H1 (cell line): ENCODE measurements at regions not wholly inside any gene's neighbourhood (a gene's known extent, or its start where the extent isn't known, plus 50 kb on each side); places are given as distances from the start of the nearest gene placed in this dataset.

ENCODE experiments used
- CTCF ChIA-PET: fragments of 300-600 bp; sonication (Branson Sonifier 250); formaldehyde crosslinking; loops from one replicate; lab custom pipeline; 2021; ENCODE audit not compliant: partially characterized antibody; lab: Charles Lee
- POLR2A ChIA-PET: fragments of 300-600 bp; sonication (Branson Sonifier 250); formaldehyde crosslinking; loops from one replicate; lab custom pipeline; 2021; ENCODE audit warnings: inconsistent platforms; ENCODE audit not compliant: partially characterized antibody; lab: Charles Lee
- DNase-seq, 2 experiments: peaks; one replicate each; pipeline versions ENCODE4 v3.0.0 to v3.0.0-alpha.2; 2010 to 2022; ENCODE audit warnings: low spot score in 2 of 2, low read depth in 1 of 2, mixed read lengths in 1 of 2
- FAIRE-seq: peaks from 2 replicates; lab custom pipeline; 2011; peaks lifted over from hg19 to GRCh38; lab: Jason Lieb, UNC
- H2AFZ ChIP-seq: 2 replicates; pipeline ENCODE4 v1.8.1; 2012; ENCODE audit warnings: low read length, inconsistent platforms
- H2AK5ac ChIP-seq: 2 replicates; pipeline ENCODE4 v1.6.1; 2013; ENCODE audit warnings: low read depth, low read length
- H2BK120ac ChIP-seq: replicated peaks from 2 replicates; pipeline ENCODE3; 2013; ENCODE audit warnings: low read depth, low read length, inconsistent platforms
- H2BK12ac ChIP-seq: 2 replicates; pipeline ENCODE4 v1.6.1; 2013; ENCODE audit warnings: low read depth, low read length
- H2BK15ac ChIP-seq: 2 replicates; pipeline ENCODE4 v1.6.1; 2013; ENCODE audit warnings: low read length
- H2BK20ac ChIP-seq: 2 replicates; pipeline ENCODE4 v1.6.1; 2013; ENCODE audit warnings: low read length
- H2BK5ac ChIP-seq: 2 replicates; pipeline ENCODE4 v1.6.1; 2013; ENCODE audit warnings: low read depth, low read length
- H3K14ac ChIP-seq: 2 replicates; pipeline ENCODE4 v1.6.1; 2013; ENCODE audit warnings: inconsistent platforms; ENCODE audit not compliant: insufficient read length
- H3K18ac ChIP-seq: 2 replicates; pipeline ENCODE4 v1.6.1; 2013; ENCODE audit warnings: low read length; ENCODE audit errors: extremely low read depth
- H3K23ac ChIP-seq: 2 replicates; pipeline ENCODE4 v1.6.1; 2013; ENCODE audit warnings: inconsistent platforms; ENCODE audit not compliant: insufficient read length
- H3K23me2 ChIP-seq: 2 replicates; pipeline ENCODE4 v1.6.1; 2013; ENCODE audit warnings: low read depth, low read length
- H3K27ac ChIP-seq: 2 replicates; pipeline ENCODE4 v1.6.1; 2011; ENCODE audit warnings: low read depth, low read length, inconsistent platforms
- H3K27me3 ChIP-seq, 4 experiments: replicated peaks in 1 of 4; 1 replicate in 1 of 4; 2 replicates in 3 of 4; pipeline versions ENCODE4 v1.6.1 to v1.8.1; 2011 to 2013; ENCODE audit warnings: low read length in 3 of 4, mild to moderate bottlenecking in 3 of 4, inconsistent platforms in 2 of 4, mixed read lengths in 2 of 4, moderate library complexity in 1 of 4; ENCODE audit not compliant: control insufficient read depth in 3 of 4, insufficient read depth in 3 of 4; ENCODE audit errors: extremely low read depth in 1 of 4
- H3K36me3 ChIP-seq, 4 experiments: 2 replicates each; pipeline versions ENCODE4 v1.6.1 to v1.8.1; 2011 to 2013; ENCODE audit warnings: mild to moderate bottlenecking in 4 of 4, low read length in 3 of 4, moderate library complexity in 2 of 4, control low read depth in 1 of 4, inconsistent platforms in 1 of 4; ENCODE audit not compliant: insufficient read depth in 4 of 4, control insufficient read depth in 2 of 4
- H3K4ac ChIP-seq: replicated peaks from 2 replicates; pipeline ENCODE3; 2013; ENCODE audit warnings: low read length, low read depth, mixed read lengths, inconsistent platforms; ENCODE audit not compliant: insufficient read length
- H3K4me1 ChIP-seq, 4 experiments: replicated peaks in 1 of 4; 1 replicate in 1 of 4; 2 replicates in 3 of 4; pipeline versions ENCODE4 v1.6.1 to v1.8.1; 2011 to 2013; ENCODE audit warnings: low read length in 3 of 4, inconsistent platforms in 2 of 4, mixed read lengths in 1 of 4; ENCODE audit not compliant: insufficient read depth in 4 of 4, control insufficient read depth in 3 of 4
- H3K4me2 ChIP-seq, 2 experiments: 2 replicates each; pipeline versions ENCODE4 v1.6.1 to v1.8.1; 2011 to 2013; ENCODE audit warnings: low read depth in 2 of 2, low read length in 2 of 2, control low read depth in 1 of 2, inconsistent platforms in 1 of 2, mild to moderate bottlenecking in 1 of 2; ENCODE audit not compliant: insufficient read depth in 1 of 2
- H3K4me3 ChIP-seq, 4 experiments: fragments of 200-600, 300-600 bp in 1 of 4; sonication (generic), shearing (Covaris generic), sonication (Bioruptor Twin) in 1 of 4; 2 replicates each; pipeline versions ENCODE4 v1.5.1 to v1.8.1; 2011 to 2016; ENCODE audit warnings: low read length in 4 of 4, low read depth in 3 of 4, control low read depth in 2 of 4, inconsistent platforms in 2 of 4, mild to moderate bottlenecking in 2 of 4, mixed read lengths in 1 of 4, moderate library complexity in 1 of 4; ENCODE audit not compliant: insufficient read depth in 2 of 4; ENCODE audit errors: extremely low read depth in 1 of 4
- H3K56ac ChIP-seq: replicated peaks from 2 replicates; pipeline ENCODE3; 2013; ENCODE audit warnings: low read depth, mild to moderate bottlenecking, mixed read lengths, low read length, inconsistent platforms; ENCODE audit not compliant: insufficient read length
- H3K79me1 ChIP-seq: 2 replicates; pipeline ENCODE4 v1.6.1; 2013; ENCODE audit warnings: low read depth, low read length, control low read depth
- H3K79me2 ChIP-seq, 2 experiments: 2 replicates each; pipeline versions ENCODE4 v1.6.1 to v1.8.1; 2012 to 2013; ENCODE audit warnings: low read length in 2 of 2, mild to moderate bottlenecking in 2 of 2, inconsistent platforms in 1 of 2; ENCODE audit not compliant: insufficient read depth in 2 of 2, control insufficient read depth in 1 of 2
- H3K9ac ChIP-seq, 4 experiments: replicated peaks in 1 of 4; 1 replicate in 1 of 4; 2 replicates in 3 of 4; pipeline versions ENCODE4 v1.6.1 to v1.8.1; 2011 to 2013; ENCODE audit warnings: low read depth in 3 of 4, low read length in 3 of 4, control low read depth in 2 of 4, mild to moderate bottlenecking in 2 of 4, moderate library complexity in 2 of 4, inconsistent platforms in 1 of 4; ENCODE audit errors: extremely low read depth in 1 of 4
- H3K9me3 ChIP-seq, 2 experiments: 2 replicates each; pipeline versions ENCODE4 v1.6.1 to v1.8.1; 2012 to 2013; ENCODE audit warnings: mild to moderate bottlenecking in 2 of 2, moderate library complexity in 2 of 2, control low read depth in 1 of 2, inconsistent platforms in 1 of 2, low read depth in 1 of 2, low read length in 1 of 2, mixed read lengths in 1 of 2; ENCODE audit not compliant: insufficient read depth in 2 of 2
- H4K20me1 ChIP-seq, 2 experiments: replicated peaks in 1 of 2; 2 replicates each; pipeline versions ENCODE3 to v1.8.1; 2011 to 2013; ENCODE audit warnings: inconsistent platforms in 2 of 2, low read length in 2 of 2, mild to moderate bottlenecking in 1 of 2; ENCODE audit not compliant: insufficient read depth in 2 of 2, control insufficient read depth in 1 of 2
- H4K5ac ChIP-seq: 2 replicates; pipeline ENCODE4 v1.6.1; 2013; ENCODE audit warnings: low read length, low read depth, mixed read lengths, inconsistent platforms; ENCODE audit not compliant: insufficient read length
- H4K8ac ChIP-seq: 2 replicates; pipeline ENCODE4 v1.8.0; 2013; ENCODE audit warnings: mild to moderate bottlenecking, moderate library complexity, low read length, inconsistent platforms; ENCODE audit not compliant: insufficient read depth; ENCODE audit errors: extremely low read depth
- H4K91ac ChIP-seq: replicated peaks from 2 replicates; pipeline ENCODE3; 2013; ENCODE audit warnings: low read length, mixed read lengths, inconsistent platforms; ENCODE audit not compliant: insufficient read length
- ATF2 ChIP-seq: IDR thresholded peaks from 2 replicates; pipeline ENCODE4 v1.6.1; 2012; ENCODE audit warnings: low read length, inconsistent platforms
- BACH1 ChIP-seq: IDR thresholded peaks from 2 replicates; pipeline ENCODE4 v1.6.1; 2012; ENCODE audit warnings: low read length, improper control_type of control experiment
- CBX5 ChIP-seq: fragments of 300-800, 300-1000 bp; sonication (generic); IDR thresholded peaks from 2 replicates; pipeline ENCODE4 v1.7.1; 2016; ENCODE audit warnings: antibody characterized with exemption, low read length, low read depth
- CHD1 ChIP-seq: IDR thresholded peaks from 2 replicates; pipeline ENCODE4 v1.6.1; 2012; ENCODE audit warnings: low read depth, low read length, improper control_type of control experiment
- CREB1 ChIP-seq: IDR thresholded peaks from 2 replicates; pipeline ENCODE4 v1.6.1; 2012; ENCODE audit warnings: inconsistent platforms
- CTBP2 ChIP-seq: IDR thresholded peaks from 2 replicates; pipeline ENCODE4 v1.7.0; 2011; ENCODE audit warnings: borderline replicate concordance, mild to moderate bottlenecking, moderate library complexity, mixed read lengths, low read length; ENCODE audit not compliant: insufficient read depth, insufficient read length
- EP300 ChIP-seq, 2 experiments: IDR thresholded peaks; 1 replicate in 1 of 2; 2 replicates in 1 of 2; pipeline ENCODE4 v1.6.1; 2011 to 2012; ENCODE audit warnings: low read depth in 2 of 2, low read length in 2 of 2, mild to moderate bottlenecking in 2 of 2, borderline replicate concordance in 1 of 2, inconsistent platforms in 1 of 2, moderate library complexity in 1 of 2
- HDAC2 ChIP-seq, 2 experiments: fragments of 300-600 bp in 1 of 2; sonication (generic) in 1 of 2; IDR thresholded peaks; 2 replicates each; pipeline ENCODE4 v1.6.1; 2011 to 2012; ENCODE audit warnings: low read depth in 2 of 2, low read length in 2 of 2, mild to moderate bottlenecking in 2 of 2, moderate library complexity in 2 of 2, borderline replicate concordance in 1 of 2, inconsistent platforms in 1 of 2
- POLR2A ChIP-seq, 2 experiments: IDR thresholded peaks; 1 replicate in 1 of 2; 2 replicates in 1 of 2; pipeline ENCODE4 v1.6.1; 2011; ENCODE audit warnings: low read depth in 2 of 2, low read length in 2 of 2, mild to moderate bottlenecking in 2 of 2; ENCODE audit errors: control extremely low read depth in 1 of 2
- POU5F1 ChIP-seq: IDR thresholded peaks from 2 replicates; pipeline ENCODE4 v1.6.1; 2011; ENCODE audit warnings: low read depth, mild to moderate bottlenecking, low read length, moderate library complexity
- TAF1 ChIP-seq: IDR thresholded peaks from 2 replicates; pipeline ENCODE4 v1.6.1; 2011; ENCODE audit warnings: mild to moderate bottlenecking, low read depth, low read length
- YY1 ChIP-seq: IDR thresholded peaks from 2 replicates; pipeline ENCODE4 v1.6.1; 2011; ENCODE audit warnings: low read depth, mild to moderate bottlenecking, low read length
- whole genome bisulfite sequencing, 2 experiments: shearing (Covaris generic) in 1 of 2; methylation state at CpG; one replicate each; pipeline versions ENCODE4 v1.1.6 to v1.1.7; 2013 to 2015; ENCODE audit warnings: low lambda C conversion rate in 2 of 2, mixed read lengths in 2 of 2, inconsistent platforms in 1 of 2, low coverage in 1 of 2, missing lambda C conversion rate in 1 of 2; ENCODE audit not compliant: insufficient replicate concordance in 2 of 2, insufficient coverage in 1 of 2, insufficient read length in 1 of 2; ENCODE audit errors: extremely low coverage in 1 of 2, missing lambda C conversion rate in 1 of 2; 5-methylcytosine and 5-hydroxymethylcytosine counted together

DNA sequence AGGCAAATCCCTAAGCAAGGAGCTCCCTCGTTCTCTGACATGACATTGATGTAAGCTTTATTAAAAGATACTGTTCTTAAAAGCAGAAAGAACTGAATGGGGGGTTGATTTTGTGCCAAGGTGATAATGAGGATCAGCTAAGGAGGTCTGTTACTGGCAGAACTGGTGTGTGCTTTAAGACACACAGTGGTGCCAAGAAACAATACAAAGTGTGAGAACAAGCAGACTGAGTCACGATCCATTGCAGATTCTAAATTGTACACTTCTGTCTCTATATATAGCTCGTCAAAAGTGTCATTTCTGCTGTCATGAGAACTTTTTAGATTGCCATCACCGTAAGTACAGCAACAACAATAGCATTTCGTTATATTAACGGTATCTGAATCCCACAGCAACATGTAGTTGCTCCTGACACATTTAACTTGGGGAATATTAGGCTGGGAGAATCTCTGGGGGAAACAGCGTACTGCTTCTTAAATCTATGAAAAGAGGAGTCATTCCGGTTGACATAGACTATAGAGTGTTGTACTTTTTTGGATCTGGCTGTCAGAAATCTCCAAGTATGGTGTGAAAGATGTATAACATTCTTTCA lies 151.3 kb upstream of the PRKD1 start:
- Histone ChIP-seq H3K4ac (no peak overlapping the region), H3K14ac (no peak overlapping the region), H2BK15ac (no peak overlapping the region), H3K23ac (no peak overlapping the region), H3K36me3 (no peaks in the 10 kb centered on the region), H3K4me3 (no peak overlapping the region), H2BK5ac (no peak overlapping the region), H2BK12ac (no peak overlapping the region), H4K91ac (no peak overlapping the region), H2AFZ (no peak overlapping the region), H4K5ac (no peak overlapping the region), H3K23me2 (no peaks in the 10 kb centered on the region), H4K8ac (no peak overlapping the region), H3K9me3 (no peaks in the 10 kb centered on the region), H2AK5ac (no peak overlapping the region), H4K20me1 (no peaks in the 10 kb centered on the region), H3K18ac (no peak overlapping the region), H3K56ac (no peak overlapping the region), H3K4me1 (no peaks in the 10 kb centered on the region; a peak in 1 of 7 replicates)
- FAIRE-seq, result no peak
- CTCF ChIA-PET, result no interaction called here
- TF ChIP-seq CBX5, result no peak
- TF ChIP-seq EP300 (IDR thresholded peaks at IDR 0.05; ENCODE audit: borderline replicate concordance in 1 of 2, low read depth in 2 of 2, low read length in 2 of 2), result no peak
- TF ChIP-seq BACH1, result no peak
- no peak for TF ChIP-seq CREB1
- TF ChIP-seq YY1, result no peak
- TF ChIP-seq CTBP2, result no peak
- TF ChIP-seq POU5F1, result no peak
- TF ChIP-seq CHD1, result no peak
- TF ChIP-seq POLR2A (IDR thresholded peaks at IDR 0.05; ENCODE audit: control extremely low read depth in 1 of 2, low read depth in 2 of 2, low read length in 2 of 2), result no peak
- TF ChIP-seq ATF2, result no peak
- TF ChIP-seq TAF1, result no peak
- TF ChIP-seq HDAC2 (IDR thresholded peaks at IDR 0.05; ENCODE audit: borderline replicate concordance in 1 of 2, low read depth in 2 of 2, low read length in 2 of 2), result no peak
- TF ChIP-seq, all 59 proteins: peak for 0
- POLR2A ChIA-PET, result no interaction called here
- Histone ChIP-seq H3K27me3 (no peaks in the 10 kb centered on the region), H3K27ac (no peak overlapping the region), H3K79me2 (no peaks in the 10 kb centered on the region), H2BK120ac (no peak overlapping the region), H3K9ac (no peak overlapping the region), H3K4me2 (no peak overlapping the region), H3K79me1 (no peaks in the 10 kb centered on the region), H2BK20ac (no peak overlapping the region)
- DNase-seq, result no peak
- WGBS, 2 experiments, result 89% methylated on average over 8 of the region's 8 CpGs; no CpG with 5 or more reads in 1 of the 2 experiments
